Activated naive CD4-positive, alpha-beta T cell treated with anti-CD3 and anti-CD28 coated beads, Interleukin-2, amount 50 U/mL, for 24 hours (primary cell): ENCODE measurements at regions not wholly inside any gene's neighbourhood (a gene's known extent, or its start where the extent isn't known, plus 50 kb on each side); places are given as distances from the start of the nearest gene placed in this dataset.

ENCODE experiments used
- H3K27ac Mint-ChIP-seq: one replicate; pipeline ENCODE4 v1.8.0; 2021; ENCODE audit warnings: mild to moderate bottlenecking, mixed read lengths
- H3K27me3 Mint-ChIP-seq: one replicate; pipeline ENCODE4 v1.8.0; 2021; ENCODE audit warnings: mixed read lengths
- H3K36me3 Mint-ChIP-seq: one replicate; pipeline ENCODE4 v1.8.0; 2021; ENCODE audit warnings: mixed read lengths
- H3K4me1 Mint-ChIP-seq: one replicate; pipeline ENCODE4 v1.8.0; 2021; ENCODE audit warnings: mixed read lengths
- H3K4me3 Mint-ChIP-seq: one replicate; pipeline ENCODE4 v1.8.0; 2021; ENCODE audit warnings: mild to moderate bottlenecking, mixed read lengths
- H3K9me3 Mint-ChIP-seq: one replicate; pipeline ENCODE4 v1.8.0; 2021; ENCODE audit warnings: mixed read lengths

DNA sequence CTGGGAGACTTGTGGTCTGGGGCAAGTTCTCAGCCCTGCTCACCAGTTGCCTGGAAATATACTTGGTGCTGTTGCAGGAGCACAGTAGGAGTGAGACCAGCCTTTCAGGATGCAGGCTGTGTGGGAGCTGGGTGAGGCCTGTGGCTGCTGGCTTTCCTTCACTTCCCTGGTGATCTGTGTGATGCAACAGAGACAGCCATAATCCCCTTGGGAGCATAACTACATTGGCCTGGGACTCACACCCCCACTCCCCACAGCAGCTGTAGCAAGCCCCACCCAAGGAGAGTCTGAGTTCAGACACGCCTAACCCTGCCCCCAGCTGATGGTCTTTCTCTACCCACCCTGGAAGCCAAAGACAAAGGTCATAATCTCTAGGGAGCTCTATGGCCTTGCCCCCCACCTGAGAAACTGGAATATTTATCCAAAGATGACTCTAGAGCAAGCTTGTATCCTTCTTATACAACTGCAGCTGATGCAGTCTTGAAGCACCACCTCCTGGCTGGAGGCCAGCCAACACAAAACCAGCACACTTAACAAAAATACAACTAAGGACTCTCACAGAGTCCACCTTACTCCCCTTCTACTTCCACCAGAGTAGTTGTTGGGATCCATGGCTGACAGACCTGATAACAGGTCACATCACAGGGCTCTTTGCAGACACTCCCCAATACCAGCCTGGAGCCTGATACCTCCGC, 190.4 kb upstream of the CPNE8 start:
- no peak overlapping the region for H3K27ac Mint-ChIP-seq
- no peaks in the 10 kb centered on the region for H3K9me3 Mint-ChIP-seq
- no peak overlapping the region for H3K4me3 Mint-ChIP-seq
- no peaks in the 10 kb centered on the region for H3K4me1 Mint-ChIP-seq
- H3K27me3 Mint-ChIP-seq: peaks cover 7% of the 10 kb centered on the region
- no peaks in the 10 kb centered on the region for H3K36me3 Mint-ChIP-seq

DNA sequence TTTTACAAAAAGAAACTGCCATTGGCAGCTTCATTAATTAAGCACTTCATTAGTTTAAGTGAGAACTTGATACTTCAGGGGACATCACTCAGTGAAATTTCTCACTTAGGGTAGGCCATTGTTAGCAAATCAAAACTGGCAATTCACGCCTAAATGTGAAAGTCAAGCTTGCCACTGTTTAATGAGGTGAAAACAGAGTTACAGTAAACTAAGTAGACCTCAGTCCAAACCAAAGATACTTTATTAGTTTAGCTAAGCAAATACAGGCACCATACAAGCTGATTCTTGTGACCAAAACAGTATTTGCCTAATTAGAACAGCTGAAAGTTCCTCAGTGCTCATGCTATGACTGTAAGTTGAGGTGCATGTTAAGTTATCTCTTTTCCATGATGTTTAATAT, 176.5 kb upstream of the CPNE8 start:
- no peak overlapping the region for H3K4me3 Mint-ChIP-seq
- H3K9me3 Mint-ChIP-seq: no peaks in the 10 kb centered on the region
- no peaks in the 10 kb centered on the region for H3K4me1 Mint-ChIP-seq
- H3K27ac Mint-ChIP-seq: no peak overlapping the region
- H3K36me3 Mint-ChIP-seq: no peaks in the 10 kb centered on the region
- H3K27me3 Mint-ChIP-seq: no peaks in the 10 kb centered on the region

DNA sequence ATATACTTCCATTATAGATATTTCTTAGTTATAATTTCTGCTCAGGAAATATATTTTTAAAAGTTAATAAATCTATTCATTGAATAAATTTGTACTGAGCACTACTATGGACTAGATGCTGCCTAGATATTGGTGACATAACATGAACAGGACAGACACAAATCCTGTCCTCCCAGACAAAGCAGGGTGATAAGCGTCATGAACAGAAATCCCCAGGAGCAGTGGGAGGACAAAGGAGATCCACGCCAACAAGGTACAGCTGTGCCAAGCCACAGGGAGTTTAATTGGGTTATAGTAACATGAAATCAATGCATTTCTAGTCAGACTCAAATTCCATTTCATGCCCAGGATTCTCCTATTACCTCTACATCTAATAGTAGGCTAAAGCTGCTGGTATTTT, 171.8 kb upstream of the CPNE8 start:
- no peak overlapping the region for H3K27ac Mint-ChIP-seq
- H3K36me3 Mint-ChIP-seq: no peaks in the 10 kb centered on the region
- no peaks in the 10 kb centered on the region for H3K9me3 Mint-ChIP-seq
- H3K4me3 Mint-ChIP-seq: no peak overlapping the region
- no peaks in the 10 kb centered on the region for H3K4me1 Mint-ChIP-seq
- no peaks in the 10 kb centered on the region for H3K27me3 Mint-ChIP-seq

DNA sequence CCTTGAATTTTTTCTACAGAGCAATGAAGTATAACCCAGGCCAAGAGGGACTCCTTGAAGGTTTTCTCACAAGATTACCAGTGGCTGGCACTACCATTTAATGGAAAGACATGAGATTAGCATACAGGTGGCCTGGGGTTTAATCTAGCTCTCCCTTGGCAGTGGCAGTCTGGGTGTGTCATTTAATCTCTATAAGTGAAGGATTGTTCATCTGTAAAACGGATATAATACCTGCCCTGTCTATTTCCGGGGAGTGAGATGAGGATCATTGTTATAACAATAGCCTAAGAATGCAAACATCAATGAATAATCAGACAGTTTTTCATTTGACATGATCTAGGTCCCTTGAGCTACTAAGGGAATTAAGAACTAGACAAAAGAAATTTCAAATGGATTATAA, 168.7 kb upstream of the CPNE8 start:
- no peaks in the 10 kb centered on the region for H3K9me3 Mint-ChIP-seq
- H3K4me1 Mint-ChIP-seq: no peaks in the 10 kb centered on the region
- no peaks in the 10 kb centered on the region for H3K36me3 Mint-ChIP-seq
- H3K4me3 Mint-ChIP-seq: no peak overlapping the region
- no peak overlapping the region for H3K27ac Mint-ChIP-seq
- peaks cover 2% of the 10 kb centered on the region for H3K27me3 Mint-ChIP-seq

DNA sequence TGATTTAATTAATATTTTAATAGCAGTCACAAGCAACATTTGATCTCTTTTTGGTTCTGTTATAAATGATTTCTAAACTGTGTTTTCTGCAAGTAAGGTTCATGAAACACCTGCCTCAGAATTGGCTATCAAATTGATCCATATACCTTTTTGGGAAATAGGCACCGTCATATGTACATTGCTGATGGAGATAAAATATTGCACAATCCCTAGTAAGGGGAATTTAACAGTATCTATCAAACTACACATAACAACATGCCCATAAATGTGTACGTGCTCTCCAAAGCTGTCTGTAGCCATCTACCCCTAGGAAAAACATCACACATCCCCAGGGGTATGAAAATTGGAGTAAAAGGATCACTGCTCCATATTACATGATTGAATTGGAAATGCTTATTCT, 167.3 kb upstream of the CPNE8 start:
- Mint-ChIP-seq H3K36me3 (no peaks in the 10 kb centered on the region), H3K4me1 (no peaks in the 10 kb centered on the region), H3K27ac (no peak overlapping the region), H3K9me3 (no peaks in the 10 kb centered on the region), H3K4me3 (no peak overlapping the region), H3K27me3 (peaks cover 2% of the 10 kb centered on the region)

DNA sequence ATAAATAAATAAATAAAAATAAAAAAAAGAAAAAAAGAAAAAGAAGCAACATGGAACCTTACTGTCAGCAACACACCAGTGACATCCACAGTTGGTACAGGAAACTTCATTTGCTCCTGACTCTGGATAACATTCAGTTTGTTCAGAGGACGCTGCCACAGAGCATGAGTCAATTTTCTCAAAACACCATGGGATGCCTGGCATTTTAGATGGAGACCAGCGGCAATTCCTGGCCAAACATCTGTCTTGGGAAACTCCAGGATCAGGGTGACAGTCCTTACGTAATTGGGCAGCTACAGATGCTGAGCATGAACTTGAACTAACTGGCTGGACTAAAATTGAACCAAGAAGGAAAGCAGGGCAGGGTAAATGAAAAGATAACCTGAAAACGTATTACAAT, 166.2 kb upstream of the CPNE8 start:
- Mint-ChIP-seq H3K27me3 (peaks cover 2% of the 10 kb centered on the region), H3K4me1 (no peaks in the 10 kb centered on the region), H3K9me3 (no peaks in the 10 kb centered on the region), H3K36me3 (no peaks in the 10 kb centered on the region), H3K27ac (no peak overlapping the region), H3K4me3 (no peak overlapping the region)

DNA sequence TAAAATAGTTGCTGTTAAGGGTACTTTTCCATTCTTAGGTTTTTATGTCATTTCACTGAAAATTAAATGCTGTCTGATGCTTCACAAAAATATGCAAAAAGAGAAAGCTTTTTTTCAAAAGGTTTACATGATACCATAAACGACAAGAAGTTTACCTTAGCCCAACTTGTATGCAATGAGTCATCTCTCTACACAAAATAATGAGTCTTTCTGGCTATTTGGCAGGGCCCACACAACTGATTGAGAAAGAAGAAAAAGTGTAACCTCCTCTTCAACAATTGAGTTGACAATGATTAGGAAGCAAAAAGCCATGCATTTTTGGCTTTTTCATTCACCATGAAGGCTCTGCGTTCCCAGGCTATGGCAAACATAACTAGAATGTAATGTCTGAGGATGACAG, 165.4 kb upstream of the CPNE8 start:
- no peak overlapping the region for H3K4me3 Mint-ChIP-seq
- H3K27ac Mint-ChIP-seq: no peak overlapping the region
- no peaks in the 10 kb centered on the region for H3K4me1 Mint-ChIP-seq
- H3K36me3 Mint-ChIP-seq: no peaks in the 10 kb centered on the region
- peaks cover 2% of the 10 kb centered on the region for H3K27me3 Mint-ChIP-seq
- no peaks in the 10 kb centered on the region for H3K9me3 Mint-ChIP-seq

DNA sequence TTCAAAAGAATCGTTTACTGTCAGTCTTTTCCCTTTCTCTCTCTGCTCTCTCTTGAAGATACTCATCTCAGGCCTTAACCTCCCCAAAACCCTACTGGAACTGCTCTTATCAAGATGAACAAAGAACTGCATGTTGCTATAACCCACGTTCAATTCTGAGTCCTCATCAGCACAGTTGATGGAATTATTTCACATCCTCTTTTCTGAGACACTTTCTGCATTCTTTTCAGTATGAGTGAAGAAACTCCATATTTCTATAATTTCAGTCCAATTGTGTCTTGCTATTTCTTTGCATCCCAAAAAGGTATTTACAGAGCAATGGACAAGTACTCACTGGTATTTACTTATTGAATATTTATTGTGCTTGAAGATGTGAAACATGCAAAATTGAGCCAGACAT, 160.1 kb upstream of the CPNE8 start:
- peaks cover 2% of the 10 kb centered on the region for H3K27me3 Mint-ChIP-seq
- no peak overlapping the region for H3K4me3 Mint-ChIP-seq
- no peaks in the 10 kb centered on the region for H3K36me3 Mint-ChIP-seq
- no peak overlapping the region for H3K27ac Mint-ChIP-seq
- H3K4me1 Mint-ChIP-seq: no peaks in the 10 kb centered on the region
- H3K9me3 Mint-ChIP-seq: peaks cover 1% of the 10 kb centered on the region

DNA sequence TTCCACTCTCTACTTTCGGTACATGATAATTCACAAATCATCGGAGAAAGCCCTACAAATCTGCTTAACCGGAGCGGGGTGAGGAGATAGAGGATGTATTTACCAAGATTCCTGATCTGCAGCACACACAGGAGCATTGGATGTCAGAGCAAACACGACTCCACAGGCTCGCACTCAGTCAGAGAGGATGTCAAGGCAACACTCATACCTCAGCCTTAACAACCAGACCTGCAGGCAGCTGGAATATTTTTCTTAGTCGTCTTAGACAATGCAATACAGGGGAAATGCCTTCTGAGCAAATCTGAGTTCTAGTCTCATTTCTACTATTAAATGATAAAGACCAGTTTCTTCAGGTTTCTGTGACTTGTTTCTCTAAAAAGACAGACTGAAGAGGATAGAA, 159.3 kb upstream of the CPNE8 start:
- Mint-ChIP-seq H3K27ac (no peak overlapping the region), H3K27me3 (peaks cover 2% of the 10 kb centered on the region), H3K4me3 (no peak overlapping the region), H3K4me1 (no peaks in the 10 kb centered on the region), H3K36me3 (no peaks in the 10 kb centered on the region), H3K9me3 (peaks cover 5% of the 10 kb centered on the region)

DNA sequence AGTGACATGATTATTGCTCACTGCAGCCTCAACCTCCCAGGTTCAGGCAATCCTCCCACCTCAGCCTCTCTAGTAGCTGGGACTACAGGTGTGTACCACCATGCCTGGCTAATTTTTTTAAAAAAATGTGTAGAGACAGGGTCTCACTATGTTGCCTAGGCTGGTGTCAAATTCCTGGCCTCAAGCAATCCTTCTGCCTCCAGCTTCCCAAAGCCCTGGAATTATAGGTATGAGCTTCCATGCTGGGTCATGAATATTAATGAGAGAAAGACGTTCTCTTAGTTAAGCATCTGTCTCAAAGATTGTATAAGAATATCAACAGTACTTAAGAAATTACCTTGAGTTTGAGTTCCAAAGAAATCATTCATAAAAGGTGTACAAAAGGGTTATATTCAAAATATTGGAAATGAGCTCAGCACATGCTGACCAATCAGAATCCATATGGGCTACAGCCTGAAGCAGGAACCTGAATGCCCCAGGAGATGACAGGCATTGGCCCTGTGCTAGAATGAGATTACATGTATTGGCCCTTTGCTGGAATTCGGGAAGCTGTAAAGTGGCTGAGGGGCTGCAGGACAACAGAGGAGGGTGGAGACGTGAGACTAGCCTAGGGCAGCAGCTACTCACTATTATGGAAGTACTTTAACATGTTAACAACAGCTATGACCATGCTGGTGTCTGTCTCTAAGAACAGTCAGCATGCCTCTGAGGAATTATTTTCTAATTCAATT, 157.0 kb upstream of the CPNE8 start:
- no peak overlapping the region for H3K4me3 Mint-ChIP-seq
- H3K4me1 Mint-ChIP-seq: no peaks in the 10 kb centered on the region
- H3K36me3 Mint-ChIP-seq: no peaks in the 10 kb centered on the region
- H3K27me3 Mint-ChIP-seq: no peaks in the 10 kb centered on the region
- H3K27ac Mint-ChIP-seq: no peak overlapping the region
- peaks cover 5% of the 10 kb centered on the region for H3K9me3 Mint-ChIP-seq

DNA sequence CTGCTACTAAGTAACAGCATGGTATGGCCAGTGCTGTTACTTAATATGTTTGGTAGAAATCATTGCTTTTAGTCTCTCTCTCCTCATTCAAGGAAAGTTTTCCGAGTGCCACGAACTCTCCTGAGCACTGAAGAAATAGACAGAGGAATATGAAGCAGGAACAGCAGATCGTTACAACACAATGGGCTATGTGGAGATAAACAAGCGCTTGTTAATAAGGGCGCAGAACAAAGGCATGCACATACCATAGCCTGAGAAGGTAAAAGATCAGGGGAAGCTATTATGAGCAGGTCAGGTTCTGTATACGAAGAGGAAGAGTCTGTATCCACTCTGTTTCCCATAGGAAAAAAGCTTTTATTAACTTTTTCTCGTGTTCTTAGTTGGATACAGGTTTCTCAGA, 156.2 kb upstream of the CPNE8 start:
- no peak overlapping the region for H3K27ac Mint-ChIP-seq
- no peaks in the 10 kb centered on the region for H3K4me1 Mint-ChIP-seq
- no peaks in the 10 kb centered on the region for H3K36me3 Mint-ChIP-seq
- no peak overlapping the region for H3K4me3 Mint-ChIP-seq
- H3K9me3 Mint-ChIP-seq: peaks cover 5% of the 10 kb centered on the region
- H3K27me3 Mint-ChIP-seq: no peaks in the 10 kb centered on the region

DNA sequence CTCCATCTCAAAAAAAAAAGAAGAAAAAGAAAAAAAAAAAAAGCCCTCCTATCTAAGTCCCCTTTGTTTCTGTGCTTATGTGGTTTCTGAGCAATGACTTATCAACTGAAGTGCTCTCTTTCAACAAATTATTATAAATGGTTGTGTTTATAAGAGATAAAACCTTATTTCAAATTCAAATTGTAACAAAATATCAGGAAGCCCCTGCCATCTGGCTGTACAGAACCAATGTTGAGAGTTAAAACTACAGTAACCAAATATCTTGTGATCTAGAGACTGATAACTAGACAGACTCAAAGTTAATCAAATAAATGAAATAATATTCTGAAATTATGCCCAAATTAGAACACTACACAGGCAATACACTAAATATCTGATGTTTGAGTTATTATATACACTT, 143.0 kb upstream of the CPNE8 start:
- Mint-ChIP-seq H3K36me3 (no peaks in the 10 kb centered on the region), H3K27ac (no peak overlapping the region), H3K4me3 (no peak overlapping the region), H3K4me1 (no peaks in the 10 kb centered on the region), H3K9me3 (no peaks in the 10 kb centered on the region), H3K27me3 (no peaks in the 10 kb centered on the region)

DNA sequence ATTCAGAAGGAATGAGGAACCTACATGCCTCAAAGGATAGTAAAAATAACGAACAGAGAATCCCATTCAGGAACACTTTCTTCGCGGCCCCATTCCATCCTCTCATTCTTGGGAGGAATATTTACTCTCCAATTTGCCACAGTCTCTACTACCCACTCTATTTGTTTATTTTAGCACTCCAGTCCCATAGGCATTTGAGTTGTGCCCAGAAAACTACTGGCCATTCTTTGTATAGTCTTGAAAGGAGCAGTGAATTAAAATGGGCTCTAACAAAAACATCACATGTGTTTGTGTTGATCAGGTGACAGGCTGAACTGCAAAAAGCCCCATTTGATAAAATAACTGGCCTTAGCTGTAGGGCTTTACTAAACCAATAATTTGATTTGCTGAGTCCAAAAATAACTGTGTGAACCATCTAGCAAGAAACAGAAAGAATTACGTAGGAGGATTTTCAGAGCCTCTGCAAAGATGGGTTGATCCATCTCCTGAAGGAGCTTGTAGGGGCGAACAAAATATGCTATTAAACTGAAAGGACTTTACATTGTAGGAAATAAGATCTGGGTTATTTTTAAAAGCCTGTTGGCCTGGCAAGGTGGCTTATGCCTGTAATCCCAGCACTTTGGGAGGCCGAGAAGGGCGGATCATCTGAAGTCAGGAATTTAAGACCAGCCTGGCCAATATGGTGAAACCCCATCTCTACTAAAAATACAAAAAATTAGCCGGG, 142.3 kb upstream of the CPNE8 start:
- Mint-ChIP-seq H3K4me3 (no peak overlapping the region), H3K9me3 (no peaks in the 10 kb centered on the region), H3K4me1 (no peaks in the 10 kb centered on the region), H3K36me3 (no peaks in the 10 kb centered on the region), H3K27me3 (no peaks in the 10 kb centered on the region), H3K27ac (no peak overlapping the region)

DNA sequence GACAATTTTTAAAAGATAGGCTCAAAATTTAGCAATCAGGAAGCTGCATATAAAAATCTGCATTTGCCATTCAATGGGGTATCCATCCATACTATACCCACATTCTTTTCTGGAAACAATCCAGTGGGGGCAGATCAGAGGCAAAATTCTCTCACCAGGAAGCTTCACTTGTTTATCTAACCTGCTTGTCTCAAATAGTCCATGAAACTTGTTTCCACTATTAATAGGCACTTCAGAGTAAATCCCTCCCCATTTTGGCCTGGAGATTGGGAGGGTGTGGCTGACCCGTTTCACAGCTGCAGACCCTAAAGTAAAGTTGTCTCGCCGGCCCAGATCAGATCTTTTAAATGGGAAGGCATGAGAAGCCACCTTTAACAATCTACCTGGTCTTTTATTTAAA, 139.4 kb upstream of the CPNE8 start:
- Mint-ChIP-seq H3K36me3 (no peaks in the 10 kb centered on the region), H3K27ac (no peak overlapping the region), H3K27me3 (peaks cover 1% of the 10 kb centered on the region), H3K4me3 (no peak overlapping the region), H3K4me1 (no peaks in the 10 kb centered on the region), H3K9me3 (no peaks in the 10 kb centered on the region)

DNA sequence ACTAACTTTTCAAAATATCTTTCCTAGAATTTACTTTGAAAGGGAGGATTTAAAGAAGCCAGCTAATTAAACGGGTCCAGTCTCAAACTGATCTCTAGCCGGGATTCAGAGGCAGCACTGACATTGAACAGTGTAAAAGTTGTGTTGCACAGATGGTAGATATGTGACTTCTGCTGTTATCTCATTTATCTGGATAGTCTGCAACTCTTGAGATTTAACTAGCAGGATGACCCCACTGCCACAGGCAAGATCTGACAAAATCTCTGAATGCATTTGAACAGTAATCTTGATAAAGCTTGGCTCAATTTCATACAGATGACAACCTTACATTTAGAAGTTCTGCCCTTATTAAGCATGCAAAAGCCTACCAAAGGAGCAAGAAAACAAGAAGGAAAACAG, 138.0 kb upstream of the CPNE8 start:
- no peaks in the 10 kb centered on the region for H3K4me1 Mint-ChIP-seq
- H3K36me3 Mint-ChIP-seq: no peaks in the 10 kb centered on the region
- H3K27ac Mint-ChIP-seq: no peak overlapping the region
- no peak overlapping the region for H3K4me3 Mint-ChIP-seq
- peaks cover 1% of the 10 kb centered on the region for H3K27me3 Mint-ChIP-seq
- no peaks in the 10 kb centered on the region for H3K9me3 Mint-ChIP-seq

DNA sequence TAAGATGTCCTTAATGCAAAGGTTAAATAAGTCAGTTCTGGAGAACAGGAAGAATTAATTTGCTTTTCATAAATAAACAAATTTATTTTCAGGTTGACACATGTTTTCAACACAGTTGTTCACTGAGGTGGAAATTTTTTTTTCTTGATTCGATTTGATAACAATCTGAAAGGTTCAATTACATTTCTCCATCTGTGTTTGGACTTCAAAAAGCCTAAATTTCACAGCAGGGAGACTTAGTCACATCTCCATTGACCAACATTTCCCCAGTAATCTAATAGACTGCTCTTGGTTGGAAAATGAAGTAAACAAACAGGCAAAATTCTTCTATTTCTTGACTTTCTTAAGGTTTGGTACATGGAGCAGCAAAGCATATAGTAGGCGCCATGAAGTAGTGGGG, 134.9 kb upstream of the CPNE8 start:
- H3K36me3 Mint-ChIP-seq: no peaks in the 10 kb centered on the region
- no peak overlapping the region for H3K4me3 Mint-ChIP-seq
- no peaks in the 10 kb centered on the region for H3K4me1 Mint-ChIP-seq
- no peak overlapping the region for H3K27ac Mint-ChIP-seq
- H3K27me3 Mint-ChIP-seq: peaks cover 3% of the 10 kb centered on the region
- no peaks in the 10 kb centered on the region for H3K9me3 Mint-ChIP-seq
